ENCODE measurements at regions not wholly inside any gene's neighbourhood (a gene's known extent, or its start where the extent isn't known, plus 50 kb on each side); places are given as distances from the start of the nearest gene placed in this dataset.

DNA sequence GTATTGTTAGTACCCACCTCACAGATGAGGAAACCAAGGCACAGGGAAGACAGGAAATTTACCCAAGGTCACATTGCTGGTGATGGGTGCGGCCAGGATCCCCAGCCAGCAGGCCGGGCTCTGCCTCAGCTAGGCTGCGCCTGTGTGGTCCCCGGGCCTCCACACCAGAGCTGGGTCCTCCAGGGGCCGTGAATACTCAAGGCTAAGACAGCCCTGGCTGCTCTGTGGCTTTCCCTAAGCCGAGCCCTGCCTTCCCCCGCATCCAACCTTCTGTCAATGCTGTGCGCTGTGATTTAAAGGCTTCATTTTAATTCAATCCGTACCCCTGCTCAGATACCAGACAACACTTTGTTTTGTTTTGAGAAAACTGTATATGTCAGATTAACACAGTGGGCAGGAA lies 246.7 kb downstream of the TTLL2 start:
- TF ChIP-seq, protein P1, sequence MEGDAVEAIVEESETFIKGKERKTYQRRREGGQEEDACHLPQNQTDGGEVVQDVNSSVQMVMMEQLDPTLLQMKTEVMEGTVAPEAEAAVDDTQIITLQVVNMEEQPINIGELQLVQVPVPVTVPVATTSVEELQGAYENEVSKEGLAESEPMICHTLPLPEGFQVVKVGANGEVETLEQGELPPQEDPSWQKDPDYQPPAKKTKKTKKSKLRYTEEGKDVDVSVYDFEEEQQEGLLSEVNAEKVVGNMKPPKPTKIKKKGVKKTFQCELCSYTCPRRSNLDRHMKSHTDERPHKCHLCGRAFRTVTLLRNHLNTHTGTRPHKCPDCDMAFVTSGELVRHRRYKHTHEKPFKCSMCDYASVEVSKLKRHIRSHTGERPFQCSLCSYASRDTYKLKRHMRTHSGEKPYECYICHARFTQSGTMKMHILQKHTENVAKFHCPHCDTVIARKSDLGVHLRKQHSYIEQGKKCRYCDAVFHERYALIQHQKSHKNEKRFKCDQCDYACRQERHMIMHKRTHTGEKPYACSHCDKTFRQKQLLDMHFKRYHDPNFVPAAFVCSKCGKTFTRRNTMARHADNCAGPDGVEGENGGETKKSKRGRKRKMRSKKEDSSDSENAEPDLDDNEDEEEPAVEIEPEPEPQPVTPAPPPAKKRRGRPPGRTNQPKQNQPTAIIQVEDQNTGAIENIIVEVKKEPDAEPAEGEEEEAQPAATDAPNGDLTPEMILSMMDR (IDR thresholded peaks at IDR 0.05; ENCODE audit: low read length, missing control alignments) = no peak

DNA sequence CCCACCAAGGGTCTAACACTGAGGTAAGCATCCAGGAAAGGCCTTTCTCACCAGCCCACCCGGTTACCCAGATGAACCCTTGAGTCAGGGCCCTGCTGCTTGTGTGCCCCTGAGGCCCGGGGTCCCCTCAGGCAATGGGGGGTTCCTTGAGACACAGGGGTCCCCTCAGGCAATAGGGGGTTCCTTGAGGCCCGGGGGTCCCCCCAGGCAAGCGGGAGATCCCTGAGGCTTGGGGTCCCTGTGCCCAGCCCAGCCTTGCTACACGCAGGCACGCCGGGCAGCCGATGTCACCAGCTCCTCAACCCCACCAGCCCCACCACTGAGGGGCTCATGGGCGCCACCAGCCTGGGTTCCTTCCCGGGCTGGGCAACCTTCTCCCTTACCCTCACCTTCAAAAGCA lies 247.2 kb downstream of the TTLL2 start:
- no peak overlapping the region for H3K4me3 ChIP-seq (replicated peaks; ENCODE audit: low read depth, low read length)
- no peak for DNase-seq (ENCODE audit: low read depth)
- TF ChIP-seq, protein P1 (IDR thresholded peaks at IDR 0.05; ENCODE audit: low read length, missing control alignments) = no peak

More for the DNA sequence above, 246.7 kb downstream of the TTLL2 start:
- H3K4me3 ChIP-seq (replicated peaks; ENCODE audit: low read depth, low read length) = no peak overlapping the region
- DNase-seq (ENCODE audit: low read depth) = no peak

DNA sequence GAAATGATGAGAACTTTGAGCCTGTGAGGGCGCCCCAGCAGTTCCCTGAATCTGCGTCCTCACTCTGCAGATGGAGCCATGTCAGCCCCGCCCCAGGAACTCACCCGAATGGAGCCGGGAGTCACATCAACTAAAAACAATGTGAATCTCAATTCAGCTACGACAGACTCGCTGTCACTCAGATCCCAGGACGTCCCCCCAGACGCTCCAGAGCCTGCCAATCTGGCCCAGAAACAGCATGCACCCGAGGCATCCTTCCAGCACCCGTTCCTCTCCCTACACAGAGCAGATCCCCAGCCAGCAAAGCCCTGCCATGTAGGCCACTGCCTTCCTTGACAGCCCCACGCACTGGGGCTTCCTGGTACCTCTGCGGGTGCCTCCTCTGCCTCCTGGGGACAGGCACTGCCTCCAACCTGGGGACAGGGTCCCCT lies 248.0 kb downstream of the TTLL2 start:
- peak; percentile 17 for DNase-seq (ENCODE audit: low read depth)
- TF ChIP-seq, protein P1 (IDR thresholded peaks at IDR 0.05; ENCODE audit: low read length, missing control alignments) = no peak

DNA sequence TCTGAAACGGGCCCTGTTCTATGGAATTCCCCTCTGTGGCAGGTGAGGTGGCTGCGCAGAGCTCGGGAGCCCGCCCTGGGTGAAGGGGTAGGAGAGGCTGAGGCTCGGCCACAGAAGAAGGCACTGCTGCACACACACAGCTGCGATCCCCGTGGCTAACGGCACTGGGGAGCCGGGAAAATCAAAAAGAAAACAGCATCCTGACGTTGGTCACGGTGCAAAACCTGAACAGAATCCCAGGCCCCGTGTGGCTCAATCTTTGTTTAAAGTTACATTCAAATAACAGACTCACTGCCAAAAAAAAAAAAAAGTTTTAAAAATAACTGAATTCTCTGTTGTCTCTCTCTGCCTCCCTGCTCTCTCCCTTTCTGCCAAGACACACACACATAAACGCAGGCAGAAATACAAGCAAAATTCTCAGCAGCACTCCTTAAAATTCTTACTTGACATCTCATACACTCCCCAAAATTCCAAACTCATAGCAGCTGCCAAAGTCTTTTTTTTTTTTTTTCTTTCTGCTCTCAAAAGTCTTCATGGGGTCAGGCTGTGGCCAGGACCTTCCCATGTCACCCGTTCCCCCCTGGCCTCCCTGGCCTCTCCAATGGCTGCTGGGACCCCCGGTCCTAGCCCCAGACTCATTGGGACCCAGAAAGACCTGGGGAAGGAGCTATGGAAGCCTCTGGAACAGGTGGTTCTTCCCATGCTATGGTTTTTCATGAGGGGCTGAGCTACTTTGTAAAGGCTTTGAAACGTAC lies 248.8 kb downstream of the TTLL2 start:
- no peak overlapping the region for H3K4me3 ChIP-seq (replicated peaks; ENCODE audit: low read depth, low read length)
- peak; percentile 86 for DNase-seq (ENCODE audit: low read depth)
- TF ChIP-seq, protein P1 (IDR thresholded peaks at IDR 0.05; ENCODE audit: low read length, missing control alignments) = no peak

More for the DNA sequence above, 248.0 kb downstream of the TTLL2 start:
- no peak overlapping the region for H3K4me3 ChIP-seq (replicated peaks; ENCODE audit: low read depth, low read length)

DNA sequence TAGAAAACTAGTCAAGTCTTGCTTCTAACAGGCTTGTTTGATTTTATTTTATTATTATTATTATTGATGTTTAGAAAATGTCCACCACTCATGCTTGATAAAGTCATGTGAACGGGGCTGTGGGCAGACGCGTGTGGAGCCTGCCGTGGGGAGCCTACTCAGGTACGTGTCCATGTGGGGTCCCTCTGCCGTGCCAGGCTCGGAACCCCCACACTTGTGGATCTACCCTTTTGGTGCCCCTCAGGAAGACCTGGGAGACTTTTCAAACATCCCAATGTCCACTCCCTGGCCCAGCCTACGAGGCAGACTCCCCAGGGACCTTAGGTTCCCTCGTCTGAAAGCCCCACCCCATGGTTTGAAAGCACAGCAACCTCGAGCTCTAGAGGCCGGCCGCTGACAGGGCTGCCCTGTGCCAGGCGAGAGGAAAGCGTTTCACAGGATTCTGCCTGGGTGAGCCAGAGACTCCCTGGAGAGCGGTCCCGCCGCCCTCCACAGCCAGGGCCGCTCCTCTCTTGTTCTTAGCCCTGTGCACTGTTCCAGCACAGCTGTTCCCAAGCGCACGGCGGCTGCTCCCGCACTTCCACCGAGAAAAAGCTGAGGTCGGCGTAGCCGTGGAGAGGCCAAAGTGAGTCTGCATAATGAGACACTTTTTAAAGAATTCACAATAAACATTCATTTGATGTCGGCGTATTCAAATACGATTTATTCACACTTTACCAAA lies 249.7 kb downstream of the TTLL2 start:
- TF ChIP-seq, protein P1 (IDR thresholded peaks at IDR 0.05; ENCODE audit: low read length, missing control alignments) = no peak
- no peak overlapping the region for H3K4me3 ChIP-seq (replicated peaks; ENCODE audit: low read depth, low read length)
- DNase-seq (ENCODE audit: low read depth) = peak; percentile 30

DNA sequence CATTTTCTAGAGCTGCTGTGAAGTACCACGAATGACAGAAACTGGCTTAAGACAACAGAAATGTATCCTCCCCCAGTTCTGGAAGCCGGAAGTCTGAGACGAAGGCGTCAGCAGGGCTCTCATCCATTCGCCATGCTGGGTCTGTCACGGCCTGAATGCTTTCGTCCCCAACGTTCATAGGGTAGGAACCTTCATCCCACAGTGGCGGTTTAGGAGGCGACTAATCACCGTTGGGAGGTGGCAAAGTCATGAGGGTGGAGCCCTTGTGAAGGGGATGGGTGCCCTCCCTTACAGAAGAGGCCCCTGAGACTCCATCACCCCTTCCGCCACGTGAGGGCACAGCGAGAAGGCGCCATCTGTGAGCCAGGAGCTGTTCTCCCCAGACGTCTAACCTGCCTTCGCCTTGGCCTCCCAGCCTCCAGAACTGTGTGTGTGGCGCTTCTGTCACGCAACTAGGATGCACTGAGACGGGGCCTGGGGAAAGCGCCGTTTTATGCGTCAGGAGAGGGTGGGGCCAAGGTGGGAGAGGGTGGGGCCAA lies 250.3 kb downstream of the TTLL2 start:
- H3K4me3 ChIP-seq (replicated peaks; ENCODE audit: low read depth, low read length) = no peak overlapping the region
- TF ChIP-seq, protein P1 (IDR thresholded peaks at IDR 0.05; ENCODE audit: low read length, missing control alignments) = no peak
- DNase-seq (ENCODE audit: low read depth) = peak; percentile 32

Measured in fibroblast of pulmonary artery (primary cell).